ENCODE measurements at regions not wholly inside any gene's neighbourhood (a gene's known extent, or its start where the extent isn't known, plus 50 kb on each side); places are given as distances from the start of the nearest gene placed in this dataset.

GRCh38 chr18:44238454-44238853 is 442.2 kb upstream of the SETBP1 start:
- Histone ChIP-seq H3K9me3 (no peaks in the 10 kb centered on the region), H3K4me3 (no peak overlapping the region), H3K27ac (no peak overlapping the region), H3K4me1 (no peaks in the 10 kb centered on the region), H3K27me3 (ENCODE audit: low read depth) (no peaks in the 10 kb centered on the region), H3K36me3 (no peaks in the 10 kb centered on the region)
- TF ChIP-seq CTCF (IDR thresholded peaks at IDR 0.05), result no peak
- ATAC-seq, result no peak
- intact Hi-C loops (cut with DNase I), result no loop called here
- DNase-seq, result no peak

GRCh38 chr18:44238911-44239310 is 441.8 kb upstream of the SETBP1 start:
- Histone ChIP-seq H3K27me3 (ENCODE audit: low read depth) (no peaks in the 10 kb centered on the region), H3K27ac (no peak overlapping the region), H3K4me3 (no peak overlapping the region), H3K9me3 (no peaks in the 10 kb centered on the region), H3K4me1 (no peaks in the 10 kb centered on the region), H3K36me3 (no peaks in the 10 kb centered on the region)
- ATAC-seq, result no peak
- TF ChIP-seq CTCF (IDR thresholded peaks at IDR 0.05), result no peak
- no peak for DNase-seq
- intact Hi-C loops (cut with DNase I), result no loop called here

- ATAC-seq, result no peak
- H3K27ac ChIP-seq, result no peak overlapping the region
- no peaks in the 10 kb centered on the region for H3K4me1 ChIP-seq
- DNase-seq, result no peak
- H3K27me3 ChIP-seq (ENCODE audit: low read depth), result no peaks in the 10 kb centered on the region
- TF ChIP-seq CTCF (IDR thresholded peaks at IDR 0.05), result no peak
- no peaks in the 10 kb centered on the region for H3K36me3 ChIP-seq
- intact Hi-C loops (cut with DNase I), result no loop called here
- H3K9me3 ChIP-seq, result no peaks in the 10 kb centered on the region
- no peak overlapping the region for H3K4me3 ChIP-seq
These were observed 439.7 kb upstream of the SETBP1 start for GRCh38 chr18:44241020-44241419.

- intact Hi-C loops (cut with DNase I), result no loop called here
- Histone ChIP-seq H3K36me3 (no peaks in the 10 kb centered on the region), H3K9me3 (no peaks in the 10 kb centered on the region)
These were observed 435.7 kb upstream of the SETBP1 start for GRCh38 chr18:44245019-44245418.

GRCh38 chr18:44246001-44246400 is 434.7 kb upstream of the SETBP1 start:
- H3K36me3 ChIP-seq, result no peaks in the 10 kb centered on the region
- DNase-seq, result no peak
- no peak overlapping the region for H3K27ac ChIP-seq
- H3K4me1 ChIP-seq, result no peaks in the 10 kb centered on the region
- intact Hi-C loops (cut with DNase I), result no loop called here
- no peaks in the 10 kb centered on the region for H3K27me3 ChIP-seq (ENCODE audit: low read depth)
- no peak for TF ChIP-seq CTCF (IDR thresholded peaks at IDR 0.05)
- ATAC-seq, result no peak
- H3K9me3 ChIP-seq, result no peaks in the 10 kb centered on the region
- no peak overlapping the region for H3K4me3 ChIP-seq

More at GRCh38 chr18:44245019-44245418, 435.7 kb upstream of the SETBP1 start:
- TF ChIP-seq CTCF (IDR thresholded peaks at IDR 0.05), result no peak
- Histone ChIP-seq H3K27me3 (ENCODE audit: low read depth) (no peaks in the 10 kb centered on the region), H3K4me1 (no peaks in the 10 kb centered on the region), H3K4me3 (no peak overlapping the region), H3K27ac (no peak overlapping the region)
- DNase-seq (no peak), ATAC-seq (no peak)

- Histone ChIP-seq H3K9me3 (peaks cover 14% of the 10 kb centered on the region), H3K4me1 (no peaks in the 10 kb centered on the region), H3K27me3 (ENCODE audit: low read depth) (no peaks in the 10 kb centered on the region), H3K36me3 (no peaks in the 10 kb centered on the region), H3K27ac (no peak overlapping the region), H3K4me3 (no peak overlapping the region)
- no peak for ATAC-seq
- intact Hi-C loops (cut with DNase I), result no loop called here
- no peak for TF ChIP-seq CTCF (IDR thresholded peaks at IDR 0.05)
- DNase-seq, result no peak
These were observed 422.6 kb upstream of the SETBP1 start for GRCh38 chr18:44258086-44258485.

All from lower lobe of right lung (tissue), 2 donors.